Mesendoderm (in vitro differentiated cells): ENCODE measurements at regions not wholly inside any gene's neighbourhood (a gene's known extent, or its start where the extent isn't known, plus 50 kb on each side); places are given as distances from the start of the nearest gene placed in this dataset.

Experiments
- DNase-seq: peaks from one replicate; pipeline ENCODE4 v3.0.0; 2013
- H2AK5ac ChIP-seq: 2 replicates; pipeline ENCODE4 v1.6.1; 2013; ENCODE audit warnings: low read length, inconsistent platforms
- H2BK120ac ChIP-seq: 2 replicates; pipeline ENCODE4 v1.6.1; 2013; ENCODE audit warnings: low read depth, mild to moderate bottlenecking, low read length, moderate library complexity, mixed read lengths
- H2BK15ac ChIP-seq: replicated peaks from 2 replicates; pipeline ENCODE4 v1.6.1; 2013; ENCODE audit warnings: low read depth, mild to moderate bottlenecking, moderate library complexity
- H2BK5ac ChIP-seq: 2 replicates; pipeline ENCODE4 v1.6.1; 2013; ENCODE audit warnings: low read length, inconsistent platforms
- H3K18ac ChIP-seq: 2 replicates; pipeline ENCODE4 v1.6.1; 2013; ENCODE audit warnings: mild to moderate bottlenecking, low read length, mixed read lengths
- H3K23ac ChIP-seq: one replicate; pipeline ENCODE4 v1.6.1; 2013; ENCODE audit warnings: low read length
- H3K27ac ChIP-seq: 2 replicates; pipeline ENCODE4 v1.5.1; 2013; ENCODE audit warnings: low read depth, mild to moderate bottlenecking, inconsistent platforms, low read length, moderate library complexity
- H3K27me3 ChIP-seq: 2 replicates; pipeline ENCODE4 v1.6.1; 2013; ENCODE audit warnings: low read length, control low read depth, mild to moderate bottlenecking, inconsistent platforms; ENCODE audit not compliant: insufficient read depth, poor library complexity
- H3K36me3 ChIP-seq: 2 replicates; pipeline ENCODE4 v1.6.1; 2013; ENCODE audit warnings: low read length, inconsistent platforms; ENCODE audit not compliant: control insufficient read depth, insufficient read depth
- H3K4ac ChIP-seq: one replicate; pipeline ENCODE4 v1.6.1; 2013; ENCODE audit warnings: low read depth, mild to moderate bottlenecking, low read length, moderate library complexity
- H3K4me1 ChIP-seq: 2 replicates; pipeline ENCODE4 v1.6.1; 2013; ENCODE audit warnings: low read depth, low read length, inconsistent platforms; ENCODE audit not compliant: control insufficient read depth
- H3K4me2 ChIP-seq: 2 replicates; pipeline ENCODE4 v1.6.1; 2013; ENCODE audit warnings: low read length
- H3K4me3 ChIP-seq: 2 replicates; pipeline ENCODE4 v1.5.1; 2013; ENCODE audit warnings: mild to moderate bottlenecking, low read length
- H3K56ac ChIP-seq: one replicate; pipeline ENCODE4 v1.6.1; 2013; ENCODE audit warnings: low read length
- H3K79me1 ChIP-seq: 2 replicates; pipeline ENCODE4 v1.6.1; 2013; ENCODE audit warnings: low read length, inconsistent platforms
- H3K79me2 ChIP-seq: 2 replicates; pipeline ENCODE4 v1.6.1; 2013; ENCODE audit warnings: mild to moderate bottlenecking, low read length; ENCODE audit not compliant: control insufficient read depth, insufficient read depth
- H3K9ac ChIP-seq: 2 replicates; pipeline ENCODE4 v1.6.1; 2013; ENCODE audit warnings: low read length, inconsistent platforms
- H4K5ac ChIP-seq: one replicate; pipeline ENCODE4 v1.6.1; 2013; ENCODE audit warnings: low read length
- H4K8ac ChIP-seq: one replicate; pipeline ENCODE4 v1.6.1; 2013; ENCODE audit warnings: low read depth, mild to moderate bottlenecking, control low read depth, low read length, moderate library complexity
- WGBS: extraction: QIAGEN DNeasy Blood & Tissue Kit; methylation state at CpG from one replicate; pipeline ENCODE4 v1.1.7; 2013; ENCODE audit warnings: low lambda C conversion rate, missing lambda C conversion rate; ENCODE audit not compliant: insufficient coverage; ENCODE audit errors: extremely low coverage; 5-methylcytosine and 5-hydroxymethylcytosine counted together

GRCh38 chr15:47614360-47615011, 102.8 kb upstream of the SEMA6D start:
- no peak overlapping the region for H2BK5ac ChIP-seq
- WGBS = no CpG with 5 or more reads among the region's 2 CpGs
- no peak overlapping the region for H3K9ac ChIP-seq
- H3K36me3 ChIP-seq = no peaks in the 10 kb centered on the region
- no peak overlapping the region for H2BK120ac ChIP-seq
- no peaks in the 10 kb centered on the region for H3K79me1 ChIP-seq
- H3K18ac ChIP-seq = no peak overlapping the region
- H3K27me3 ChIP-seq = no peaks in the 10 kb centered on the region
- H2BK15ac ChIP-seq = no peak overlapping the region
- no peaks in the 10 kb centered on the region for H3K79me2 ChIP-seq
- peak overlapping the region; percentile 29 for H4K5ac ChIP-seq
- H3K23ac ChIP-seq = no peak overlapping the region
- no peak overlapping the region for H2AK5ac ChIP-seq
- H3K4me1 ChIP-seq = no peaks in the 10 kb centered on the region
- DNase-seq = peak; percentile 9
- H3K56ac ChIP-seq = no peak overlapping the region
- H4K8ac ChIP-seq = no peak overlapping the region
- H3K4me3 ChIP-seq = no peak overlapping the region
- H3K4me2 ChIP-seq = no peak overlapping the region
- no peak overlapping the region for H3K4ac ChIP-seq
- no peak overlapping the region for H3K27ac ChIP-seq

- WGBS = no CpG with 5 or more reads among the region's 4 CpGs
- Histone ChIP-seq H3K56ac (no peak overlapping the region), H4K8ac (no peak overlapping the region), H3K18ac (no peak overlapping the region), H3K4me3 (no peak overlapping the region), H3K79me2 (no peaks in the 10 kb centered on the region), H2BK15ac (no peak overlapping the region), H3K4ac (no peak overlapping the region), H3K4me2 (no peak overlapping the region), H2BK120ac (no peak overlapping the region), H3K4me1 (no peaks in the 10 kb centered on the region), H2AK5ac (no peak overlapping the region), H3K9ac (no peak overlapping the region), H3K27me3 (no peaks in the 10 kb centered on the region), H2BK5ac (no peak overlapping the region), H3K36me3 (no peaks in the 10 kb centered on the region), H3K23ac (no peak overlapping the region), H4K5ac (no peak overlapping the region), H3K79me1 (no peaks in the 10 kb centered on the region), H3K27ac (no peak overlapping the region)
- DNase-seq = no peak
These were observed 100.4 kb upstream of the SEMA6D start for GRCh38 chr15:47616876-47617275.

GRCh38 chr15:47618241-47618640, 99.1 kb upstream of the SEMA6D start:
- Histone ChIP-seq H2BK15ac (no peak overlapping the region), H3K4me2 (no peak overlapping the region), H3K56ac (no peak overlapping the region), H3K9ac (no peak overlapping the region), H3K79me2 (no peaks in the 10 kb centered on the region), H4K8ac (no peak overlapping the region), H3K4me3 (no peak overlapping the region), H3K27ac (no peak overlapping the region), H3K27me3 (no peaks in the 10 kb centered on the region), H3K4me1 (no peaks in the 10 kb centered on the region), H4K5ac (no peak overlapping the region), H3K4ac (no peak overlapping the region), H3K18ac (no peak overlapping the region), H3K23ac (no peak overlapping the region), H2BK120ac (no peak overlapping the region), H2AK5ac (no peak overlapping the region), H3K79me1 (no peaks in the 10 kb centered on the region), H3K36me3 (no peaks in the 10 kb centered on the region), H2BK5ac (no peak overlapping the region)
- DNase-seq = no peak
- WGBS = no CpG with 5 or more reads among the region's 4 CpGs

GRCh38 chr15:47620960-47621681, 96.2 kb upstream of the SEMA6D start:
- Histone ChIP-seq H3K27ac (no peak overlapping the region), H3K79me1 (no peaks in the 10 kb centered on the region), H3K9ac (no peak overlapping the region), H3K36me3 (no peaks in the 10 kb centered on the region), H3K56ac (no peak overlapping the region), H3K23ac (no peak overlapping the region), H2AK5ac (no peak overlapping the region), H3K27me3 (no peaks in the 10 kb centered on the region), H3K4me3 (no peak overlapping the region), H3K4me2 (no peak overlapping the region), H4K5ac (no peak overlapping the region), H2BK15ac (no peak overlapping the region), H3K4me1 (no peaks in the 10 kb centered on the region), H3K4ac (no peak overlapping the region), H2BK5ac (no peak overlapping the region), H2BK120ac (no peak overlapping the region), H4K8ac (no peak overlapping the region), H3K79me2 (no peaks in the 10 kb centered on the region), H3K18ac (no peak overlapping the region)
- no CpG with 5 or more reads among the region's 7 CpGs for WGBS
- no peak for DNase-seq

GRCh38 chr15:47622055-47622454, 95.2 kb upstream of the SEMA6D start:
- no CpG with 5 or more reads among the region's 2 CpGs for WGBS
- Histone ChIP-seq H3K23ac (no peak overlapping the region), H2AK5ac (no peak overlapping the region)

GRCh38 chr15:47624503-47624902, 92.8 kb upstream of the SEMA6D start:
- no peak overlapping the region for H3K4ac ChIP-seq
- H2AK5ac ChIP-seq = no peak overlapping the region
- H3K79me1 ChIP-seq = no peaks in the 10 kb centered on the region
- no peak overlapping the region for H3K4me2 ChIP-seq
- H3K79me2 ChIP-seq = no peaks in the 10 kb centered on the region
- no peaks in the 10 kb centered on the region for H3K4me1 ChIP-seq
- no peaks in the 10 kb centered on the region for H3K36me3 ChIP-seq
- H3K9ac ChIP-seq = no peak overlapping the region
- no peak overlapping the region for H2BK5ac ChIP-seq
- no peak overlapping the region for H4K8ac ChIP-seq
- no peak overlapping the region for H3K4me3 ChIP-seq
- H2BK15ac ChIP-seq = no peak overlapping the region
- no peak overlapping the region for H3K56ac ChIP-seq
- no peak overlapping the region for H3K27ac ChIP-seq
- H3K27me3 ChIP-seq = no peaks in the 10 kb centered on the region
- H3K18ac ChIP-seq = no peak overlapping the region
- no peak overlapping the region for H2BK120ac ChIP-seq
- H3K23ac ChIP-seq = no peak overlapping the region
- no peak for DNase-seq
- no peak overlapping the region for H4K5ac ChIP-seq

More at GRCh38 chr15:47622055-47622454, 95.2 kb upstream of the SEMA6D start:
- Histone ChIP-seq H2BK15ac (no peak overlapping the region), H3K4ac (no peak overlapping the region), H3K4me1 (no peaks in the 10 kb centered on the region), H3K79me2 (no peaks in the 10 kb centered on the region), H3K36me3 (no peaks in the 10 kb centered on the region), H3K4me2 (no peak overlapping the region), H3K56ac (no peak overlapping the region), H3K79me1 (no peaks in the 10 kb centered on the region), H3K27me3 (no peaks in the 10 kb centered on the region), H3K18ac (no peak overlapping the region), H4K8ac (no peak overlapping the region), H4K5ac (no peak overlapping the region), H3K9ac (no peak overlapping the region), H3K27ac (no peak overlapping the region), H2BK120ac (no peak overlapping the region), H3K4me3 (no peak overlapping the region), H2BK5ac (no peak overlapping the region)
- no peak for DNase-seq
